Endothelial cell of umbilical vein (primary cell): ENCODE measurements at regions not wholly inside any gene's neighbourhood (a gene's known extent, or its start where the extent isn't known, plus 50 kb on each side); places are given as distances from the start of the nearest gene placed in this dataset.

Experiments
- BruUV-seq: library from RNA; stranded (reverse); fragments of 400-500 nt; replicated peaks from 2 replicates; lab custom pipeline; 2021; lab: Mats Ljungman, UMichigan
- CTCF ChIA-PET: fragments of 300-600, 350-600 bp; sonication (Branson Sonifier 250); formaldehyde crosslinking; loops from one replicate; lab custom pipeline; 2021; ENCODE audit warnings: antibody characterized with exemption, inconsistent platforms; lab: Charles Lee
- POLR2A ChIA-PET: fragments of 300-600, 350-600 bp; sonication (Branson Sonifier 250); formaldehyde crosslinking; loops from one replicate; lab custom pipeline; 2021; ENCODE audit warnings: antibody characterized with exemption, inconsistent platforms; lab: Charles Lee
- DNase-seq: peaks from one replicate; pipeline ENCODE4 v3.0.0-alpha.2; 2011; ENCODE audit warnings: low read depth, low spot score
- FAIRE-seq: peaks from 2 replicates; lab custom pipeline; 2011; peaks lifted over from hg19 to GRCh38; lab: Jason Lieb, UNC
- H2AFZ ChIP-seq: 2 replicates; pipeline ENCODE4 v1.6.0; 2012; ENCODE audit warnings: low read depth, low read length, control low read depth, inconsistent platforms
- H3K27ac ChIP-seq: 2 replicates; pipeline ENCODE4 v1.5.1; 2011; ENCODE audit warnings: low read depth, mild to moderate bottlenecking, control low read depth, low read length, moderate library complexity; ENCODE audit not compliant: insufficient read depth
- H3K27me3 ChIP-seq, 2 experiments: 2 replicates each; pipeline versions ENCODE4 v1.6.0 to v1.6.1; 2011; ENCODE audit warnings: low read length in 2 of 2, mixed read lengths in 1 of 2; ENCODE audit not compliant: control insufficient read depth in 2 of 2, insufficient read depth in 2 of 2
- H3K36me3 ChIP-seq, 2 experiments: 2 replicates in 1 of 2; 3 replicates in 1 of 2; pipeline ENCODE4 v1.5.1; 2011; ENCODE audit warnings: low read length in 2 of 2, mild to moderate bottlenecking in 1 of 2, moderate library complexity in 1 of 2; ENCODE audit not compliant: control insufficient read depth in 2 of 2, insufficient read depth in 2 of 2; ENCODE audit errors: extremely low read depth in 1 of 2
- H3K4me1 ChIP-seq: 3 replicates; pipeline ENCODE4 v1.5.1; 2011; ENCODE audit warnings: mild to moderate bottlenecking, low read length; ENCODE audit not compliant: control insufficient read depth, insufficient read depth; ENCODE audit errors: extremely low read depth
- H3K4me2 ChIP-seq: 2 replicates; pipeline ENCODE4 v1.6.1; 2011; ENCODE audit warnings: low read length, control low read depth, mixed read lengths; ENCODE audit not compliant: insufficient read depth
- H3K4me3 ChIP-seq, 3 experiments: fragments of 200-600 bp in 1 of 3; sonication (generic), shearing (Covaris generic) in 1 of 3; replicated peaks in 1 of 3; 2 replicates each; pipeline ENCODE4 v1.5.1; 2011 to 2016; ENCODE audit warnings: control low read depth in 3 of 3, low read length in 3 of 3, mild to moderate bottlenecking in 2 of 3, inconsistent platforms in 1 of 3, low read depth in 1 of 3, moderate library complexity in 1 of 3; ENCODE audit not compliant: insufficient read depth in 1 of 3
- H3K79me2 ChIP-seq: 2 replicates; pipeline ENCODE4 v1.6.0; 2012; ENCODE audit warnings: low read length, inconsistent platforms; ENCODE audit not compliant: control insufficient read depth, insufficient read depth
- H3K9ac ChIP-seq: replicated peaks from 2 replicates; pipeline ENCODE3; 2011; ENCODE audit warnings: low read length, control low read depth; ENCODE audit not compliant: insufficient read depth; ENCODE audit errors: extremely low read depth
- H3K9me1 ChIP-seq: replicated peaks from 3 replicates; pipeline ENCODE4 v1.6.0; 2011; ENCODE audit warnings: mild to moderate bottlenecking, low read length; ENCODE audit not compliant: control insufficient read depth, insufficient read depth; ENCODE audit errors: extremely low read depth
- H3K9me3 ChIP-seq: replicated peaks from 2 replicates; pipeline ENCODE4 v1.5.1; 2012; ENCODE audit warnings: low read length, inconsistent platforms; ENCODE audit not compliant: control insufficient read depth, insufficient read depth
- H4K20me1 ChIP-seq: replicated peaks from 2 replicates; pipeline ENCODE3; 2011; ENCODE audit warnings: mild to moderate bottlenecking, low read length; ENCODE audit not compliant: control insufficient read depth, insufficient read depth; ENCODE audit errors: extremely low read depth
- CTCF ChIP-seq, 2 donors: IDR thresholded peaks; 1 replicate in 1 of 2; 2 replicates in 1 of 2; pipeline ENCODE4 v1.5.1; 2011; ENCODE audit warnings: low read length in 2 of 2, mild to moderate bottlenecking in 2 of 2, moderate library complexity in 2 of 2, control low read depth in 1 of 2, inconsistent platforms in 1 of 2, low read depth in 1 of 2; ENCODE audit not compliant: insufficient read depth in 1 of 2; ENCODE audit errors: extremely low read depth in 1 of 2
- EZH2 ChIP-seq: IDR thresholded peaks from 2 replicates; pipeline ENCODE4 v1.6.1; 2012; ENCODE audit warnings: borderline replicate concordance, low read depth, mild to moderate bottlenecking, moderate library complexity, low read length, inconsistent platforms; ENCODE audit not compliant: severe bottlenecking
- FOS ChIP-seq: IDR thresholded peaks from 2 replicates; pipeline ENCODE4 v1.6.1; 2011; ENCODE audit warnings: mild to moderate bottlenecking, low read length, moderate library complexity, borderline replicate concordance; ENCODE audit not compliant: insufficient read depth
- GATA2 ChIP-seq: IDR thresholded peaks from 2 replicates; pipeline ENCODE4 v1.7.0; 2011; ENCODE audit warnings: low read depth, mild to moderate bottlenecking, moderate library complexity, mixed read lengths, low read length; ENCODE audit not compliant: insufficient read length, insufficient read depth
- JUN ChIP-seq: IDR thresholded peaks from 2 replicates; pipeline ENCODE4 v1.6.1; 2011; ENCODE audit warnings: borderline replicate concordance, low read depth; ENCODE audit not compliant: insufficient read length, insufficient read depth
- MAX ChIP-seq: IDR thresholded peaks from 2 replicates; pipeline ENCODE4 v1.6.1; 2011; ENCODE audit not compliant: insufficient read depth, insufficient read length
- MYC ChIP-seq: IDR thresholded peaks from one replicate; pipeline ENCODE4 v1.6.1; 2011; ENCODE audit warnings: mild to moderate bottlenecking, low read depth, low read length
- POLR2A ChIP-seq: IDR thresholded peaks from 2 replicates; pipeline ENCODE4 v1.6.1; 2012; ENCODE audit warnings: low read depth, mild to moderate bottlenecking, control low read depth, low read length
- POLR2AphosphoS5 ChIP-seq: IDR thresholded peaks from 2 replicates; pipeline ENCODE4 v1.6.1; 2012; ENCODE audit warnings: low read depth, mild to moderate bottlenecking, control low read depth, low read length, moderate library complexity; ENCODE audit not compliant: insufficient read depth
- dilution Hi-C: fragments of 300-500 bp; cut with MboI; formaldehyde crosslinking; loops from one replicate; pipeline ENCODE4 v1.15.0; 2019; ENCODE audit warnings: low sequenced_read_pairs; ENCODE audit not compliant: extremely low pct_ligation_motif_present
- intact Hi-C: fragments of 100-400 bp; cut with micrococcal nuclease; formaldehyde crosslinking; loops from one replicate; pipeline ENCODE4 v1.10.0; 2022

GRCh38 chr7:124667312-124668153 lies 98.1 kb downstream of the GPR37 start:
- dilution Hi-C loops, result no loop called here
- Histone ChIP-seq H3K27me3 (no peaks in the 10 kb centered on the region), H3K79me2 (no peaks in the 10 kb centered on the region), H3K9me3 (no peaks in the 10 kb centered on the region), H3K27ac (no peak overlapping the region), H3K9ac (no peak overlapping the region), H3K4me1 (no peaks in the 10 kb centered on the region), H3K9me1 (no peaks in the 10 kb centered on the region), H3K4me3 (no peak overlapping the region), H4K20me1 (no peaks in the 10 kb centered on the region), H2AFZ (no peak overlapping the region), H3K4me2 (no peak overlapping the region), H3K36me3 (no peaks in the 10 kb centered on the region)
- ChIA-PET POLR2A (no interaction called here), CTCF (no interaction called here)
- BruUV-seq, result no TSS peak
- FAIRE-seq (no peak), DNase-seq (no peak)
- TF ChIP-seq MAX, result no peak
- no peak for TF ChIP-seq POLR2A
- TF ChIP-seq MYC, result no peak
- TF ChIP-seq GATA2, result no peak
- no peak for TF ChIP-seq EZH2
- TF ChIP-seq POLR2AphosphoS5, result no peak
- no peak for TF ChIP-seq JUN
- no peak for TF ChIP-seq FOS
- TF ChIP-seq CTCF (IDR thresholded peaks at IDR 0.05; ENCODE audit: extremely low read depth in 1 of 2, insufficient read depth in 1 of 2, low read depth in 1 of 2, low read length in 2 of 2), result no peak
- intact Hi-C loops, result no loop called here
